H9 (cell line): ENCODE measurements at regions not wholly inside any gene's neighbourhood (a gene's known extent, or its start where the extent isn't known, plus 50 kb on each side); places are given as distances from the start of the nearest gene placed in this dataset.

Experiments used
- DNase-seq: peaks from one replicate; pipeline ENCODE4 v3.0.0-alpha.2; 2017
- H2AFZ ChIP-seq: one replicate; pipeline ENCODE4 v1.6.1; 2013; ENCODE audit warnings: mild to moderate bottlenecking, low read length, control low read depth, moderate library complexity
- H2AK5ac ChIP-seq: 2 replicates; pipeline ENCODE4 v1.6.1; 2013; ENCODE audit warnings: low read length, control low read depth, mixed read lengths; ENCODE audit not compliant: insufficient read length
- H2BK120ac ChIP-seq: one replicate; pipeline ENCODE4 v1.6.1; 2013; ENCODE audit warnings: low read depth, mild to moderate bottlenecking, low read length, control low read depth, inconsistent platforms; ENCODE audit not compliant: poor library complexity, severe bottlenecking
- H2BK12ac ChIP-seq: 2 replicates; pipeline ENCODE4 v1.6.1; 2013; ENCODE audit warnings: low read length, control low read depth, mixed read lengths, low read depth; ENCODE audit not compliant: insufficient read length
- H2BK15ac ChIP-seq: 2 replicates; pipeline ENCODE4 v1.6.1; 2013; ENCODE audit warnings: low read depth, low read length, control low read depth
- H2BK20ac ChIP-seq: one replicate; pipeline ENCODE4 v1.6.1; 2013; ENCODE audit warnings: low read depth, mild to moderate bottlenecking, low read length, control low read depth, inconsistent platforms; ENCODE audit not compliant: poor library complexity, severe bottlenecking
- H2BK5ac ChIP-seq: 2 replicates; pipeline ENCODE4 v1.6.1; 2013; ENCODE audit warnings: low read length, control low read depth, mixed read lengths; ENCODE audit not compliant: insufficient read length
- H3K14ac ChIP-seq: 2 replicates; pipeline ENCODE4 v1.6.1; 2013; ENCODE audit warnings: low read length, control low read depth; ENCODE audit not compliant: insufficient read depth
- H3K18ac ChIP-seq: 2 replicates; pipeline ENCODE4 v1.6.1; 2013; ENCODE audit warnings: low read depth, mild to moderate bottlenecking, mixed read lengths, low read length, control low read depth; ENCODE audit not compliant: insufficient read length
- H3K23ac ChIP-seq: 2 replicates; pipeline ENCODE4 v1.6.1; 2013; ENCODE audit warnings: low read length, control low read depth, mixed read lengths, low read depth; ENCODE audit not compliant: insufficient read length
- H3K23me2 ChIP-seq: 2 replicates; pipeline ENCODE4 v1.6.1; 2013; ENCODE audit warnings: low read depth, mild to moderate bottlenecking, mixed read lengths, low read length, control low read depth; ENCODE audit not compliant: insufficient read length, poor library complexity, severe bottlenecking
- H3K27ac ChIP-seq: 2 replicates; pipeline ENCODE4 v1.5.1; 2013; ENCODE audit warnings: low read length, control low read depth, mixed read lengths, low read depth; ENCODE audit not compliant: insufficient read length
- H3K27me3 ChIP-seq: 2 replicates; pipeline ENCODE4 v1.6.1; 2013; ENCODE audit warnings: low read length, control low read depth, inconsistent platforms; ENCODE audit not compliant: insufficient read depth
- H3K4ac ChIP-seq: 2 replicates; pipeline ENCODE4 v1.6.1; 2013; ENCODE audit warnings: low read depth, mild to moderate bottlenecking, control low read depth, inconsistent platforms, low read length, moderate library complexity
- H3K4me1 ChIP-seq: 2 replicates; pipeline ENCODE4 v1.6.1; 2013; ENCODE audit warnings: low read length, control low read depth, inconsistent platforms; ENCODE audit not compliant: insufficient read depth
- H3K4me2 ChIP-seq: 2 replicates; pipeline ENCODE4 v1.6.1; 2013; ENCODE audit warnings: low read length, control low read depth, mixed read lengths; ENCODE audit not compliant: insufficient read length, insufficient read depth
- H3K56ac ChIP-seq: 2 replicates; pipeline ENCODE4 v1.6.1; 2013; ENCODE audit warnings: low read depth, mild to moderate bottlenecking, mixed read lengths, low read length, control low read depth; ENCODE audit not compliant: insufficient read length
- H3K79me1 ChIP-seq: 2 replicates; pipeline ENCODE4 v1.6.1; 2013; ENCODE audit warnings: low read depth, mild to moderate bottlenecking, moderate library complexity, low read length, control low read depth, inconsistent platforms; ENCODE audit not compliant: insufficient read depth, poor library complexity, severe bottlenecking
- H3K79me2 ChIP-seq: 2 replicates; pipeline ENCODE4 v1.6.1; 2013; ENCODE audit warnings: low read length, control low read depth, inconsistent platforms; ENCODE audit not compliant: insufficient read depth
- H3K9ac ChIP-seq: 2 replicates; pipeline ENCODE4 v1.6.1; 2013; ENCODE audit warnings: low read length, control low read depth, mixed read lengths; ENCODE audit not compliant: insufficient read length; ENCODE audit errors: extremely low read depth
- H3K9me3 ChIP-seq: one replicate; pipeline ENCODE4 v1.6.1; 2013; ENCODE audit warnings: low read depth, low read length, inconsistent platforms; ENCODE audit not compliant: control insufficient read depth
- H3T11ph ChIP-seq: one replicate; pipeline ENCODE4 v1.6.1; 2013; ENCODE audit warnings: mild to moderate bottlenecking, low read length, control low read depth, inconsistent platforms
- H4K20me1 ChIP-seq: one replicate; pipeline ENCODE4 v1.6.1; 2013; ENCODE audit not compliant: control insufficient read depth, insufficient read length, insufficient read depth
- H4K5ac ChIP-seq: 2 replicates; pipeline ENCODE4 v1.6.1; 2013; ENCODE audit warnings: low read depth, mild to moderate bottlenecking, mixed read lengths, low read length, control low read depth; ENCODE audit not compliant: insufficient read length
- H4K8ac ChIP-seq: replicated peaks from 2 replicates; pipeline ENCODE4 v1.6.1; 2013; ENCODE audit warnings: low read length, control low read depth, mixed read lengths, low read depth; ENCODE audit not compliant: insufficient read length
- H4K91ac ChIP-seq: 2 replicates; pipeline ENCODE4 v1.6.1; 2013; ENCODE audit warnings: low read depth, mild to moderate bottlenecking, moderate library complexity, mixed read lengths, low read length, control low read depth; ENCODE audit not compliant: insufficient read length
- H3K27ac Mint-ChIP-seq, 3 experiments: 2 replicates in 2 of 3; 3 replicates in 1 of 3; pipeline ENCODE4 v1.8.0; 2020 to 2021; ENCODE audit warnings: mixed read lengths in 3 of 3, mild to moderate bottlenecking in 1 of 3, moderate library complexity in 1 of 3
- H3K27me3 Mint-ChIP-seq: 2 replicates; pipeline ENCODE4 v1.8.0; 2021; ENCODE audit warnings: low read depth, mild to moderate bottlenecking, moderate library complexity, mixed read lengths
- H3K36me3 Mint-ChIP-seq, 3 experiments: 2 replicates in 2 of 3; 3 replicates in 1 of 3; pipeline ENCODE4 v1.8.0; 2020 to 2021; ENCODE audit warnings: low read depth in 3 of 3, mixed read lengths in 3 of 3; ENCODE audit not compliant: insufficient read depth in 1 of 3
- H3K4me1 Mint-ChIP-seq, 2 experiments: 2 replicates each; pipeline ENCODE4 v1.8.0; 2020; ENCODE audit warnings: mixed read lengths in 2 of 2
- H3K4me3 Mint-ChIP-seq, 2 experiments: 2 replicates in 1 of 2; 3 replicates in 1 of 2; pipeline ENCODE4 v1.8.0; 2020 to 2021; ENCODE audit warnings: mild to moderate bottlenecking in 2 of 2, mixed read lengths in 2 of 2, moderate library complexity in 1 of 2
- H3K9me3 Mint-ChIP-seq, 2 experiments: 2 replicates in 1 of 2; 3 replicates in 1 of 2; pipeline ENCODE4 v1.8.0; 2020; ENCODE audit warnings: mild to moderate bottlenecking in 2 of 2, mixed read lengths in 2 of 2, moderate library complexity in 1 of 2
- CTCF ChIP-seq: fragments of 200-600 bp; sonication (generic); conservative IDR thresholded peaks from 3 replicates; pipeline ENCODE4 v1.8.0; 2021; ENCODE audit warnings: antibody characterized with exemption, mild to moderate bottlenecking
- WGBS: extraction: QIAGEN DNeasy Blood & Tissue Kit; methylation state at CpG from one replicate; pipeline ENCODE4 v1.1.7; 2013; ENCODE audit warnings: missing lambda C conversion rate, low lambda C conversion rate, mixed read lengths; ENCODE audit not compliant: insufficient read length; ENCODE audit errors: extremely low coverage; 5-methylcytosine and 5-hydroxymethylcytosine counted together

GRCh38 chr5:147995846-147996245 lies 67.9 kb upstream of the SPINK5 start:
- Histone ChIP-seq H3K27me3 (no peaks in the 10 kb centered on the region), H2BK15ac (no peak overlapping the region), H4K91ac (no peak overlapping the region), H3K4me2 (no peak overlapping the region), H2BK12ac (no peak overlapping the region), H2BK20ac (no peak overlapping the region), H3K23ac (no peak overlapping the region), H3K4me1 (no peaks in the 10 kb centered on the region), H2AFZ (no peak overlapping the region), H4K5ac (no peak overlapping the region), H3K9ac (no peak overlapping the region), H3K23me2 (no peaks in the 10 kb centered on the region), H2BK5ac (no peak overlapping the region), H3K27ac (no peak overlapping the region), H3K9me3 (peaks cover 3% of the 10 kb centered on the region), H4K20me1 (no peaks in the 10 kb centered on the region), H3K79me1 (no peaks in the 10 kb centered on the region), H3K56ac (no peak overlapping the region), H3K4ac (no peak overlapping the region), H3K14ac (no peak overlapping the region), H4K8ac (no peak overlapping the region), H3T11ph (no peak overlapping the region), H3K18ac (no peak overlapping the region), H3K79me2 (no peaks in the 10 kb centered on the region), H2BK120ac (no peak overlapping the region), H2AK5ac (no peak overlapping the region)
- H3K4me1 Mint-ChIP-seq = peaks cover 6 to 7% of the 10 kb centered on the region in 2 experiments; a peak in 3 of 4 replicates
- no peak for DNase-seq
- no peaks in the 10 kb centered on the region for H3K27me3 Mint-ChIP-seq
- H3K9me3 Mint-ChIP-seq = peaks cover 10 to 11% of the 10 kb centered on the region in 2 experiments
- H3K27ac Mint-ChIP-seq = no peak overlapping the region
- TF ChIP-seq CTCF = no peak
- peaks cover 8 to 16% (median 12%) of the 10 kb centered on the region in 3 experiments for H3K36me3 Mint-ChIP-seq
- H3K4me3 Mint-ChIP-seq = no peak overlapping the region
- WGBS = no CpG with 5 or more reads among the region's 4 CpGs
